ENCODE measurements at regions not wholly inside any gene's neighbourhood (a gene's known extent, or its start where the extent isn't known, plus 50 kb on each side); places are given as distances from the start of the nearest gene placed in this dataset.
"Not testable (repeated sequence)": the region's sequence is repeated elsewhere in the genome, so short reads cannot be mapped to it uniquely, and the experiment has no call there.

- CTCF ChIA-PET = no interaction called here
- intact Hi-C loops (cut with micrococcal nuclease; ENCODE audit: unreplicated experiment) = no loop called here
- POLR2A ChIA-PET (ENCODE audit: low non-redundant PET) = no interaction called here
- TF ChIP-seq, protein P1, sequence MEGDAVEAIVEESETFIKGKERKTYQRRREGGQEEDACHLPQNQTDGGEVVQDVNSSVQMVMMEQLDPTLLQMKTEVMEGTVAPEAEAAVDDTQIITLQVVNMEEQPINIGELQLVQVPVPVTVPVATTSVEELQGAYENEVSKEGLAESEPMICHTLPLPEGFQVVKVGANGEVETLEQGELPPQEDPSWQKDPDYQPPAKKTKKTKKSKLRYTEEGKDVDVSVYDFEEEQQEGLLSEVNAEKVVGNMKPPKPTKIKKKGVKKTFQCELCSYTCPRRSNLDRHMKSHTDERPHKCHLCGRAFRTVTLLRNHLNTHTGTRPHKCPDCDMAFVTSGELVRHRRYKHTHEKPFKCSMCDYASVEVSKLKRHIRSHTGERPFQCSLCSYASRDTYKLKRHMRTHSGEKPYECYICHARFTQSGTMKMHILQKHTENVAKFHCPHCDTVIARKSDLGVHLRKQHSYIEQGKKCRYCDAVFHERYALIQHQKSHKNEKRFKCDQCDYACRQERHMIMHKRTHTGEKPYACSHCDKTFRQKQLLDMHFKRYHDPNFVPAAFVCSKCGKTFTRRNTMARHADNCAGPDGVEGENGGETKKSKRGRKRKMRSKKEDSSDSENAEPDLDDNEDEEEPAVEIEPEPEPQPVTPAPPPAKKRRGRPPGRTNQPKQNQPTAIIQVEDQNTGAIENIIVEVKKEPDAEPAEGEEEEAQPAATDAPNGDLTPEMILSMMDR (conservative IDR thresholded peaks at IDR 0.05; ENCODE audit: low read depth, low read length) = no peak
- no peak for TF ChIP-seq EZH2 (IDR thresholded peaks at IDR 0.05; ENCODE audit: borderline replicate concordance, low read depth, low read length, poor library complexity, severe bottlenecking)
- H3K4me3 ChIP-seq (ENCODE audit: low read depth, low read length, poor library complexity, severe bottlenecking) = no peak overlapping the region
- no TSS peak for BruUV-seq (replicated peaks)
- no peaks in the 10 kb centered on the region for H3K36me3 ChIP-seq (ENCODE audit: insufficient read depth, low read length, poor library complexity, severe bottlenecking)
- no peak for DNase-seq (ENCODE audit: low spot score)
- H3K27me3 ChIP-seq (replicated peaks; ENCODE audit: insufficient read depth, low read depth, low read length, poor library complexity) = no peaks in the 10 kb centered on the region
- no peak overlapping the region for H3K27ac ChIP-seq (ENCODE audit: low read depth, low read length, poor library complexity, severe bottlenecking)
- no peaks in the 10 kb centered on the region for H3K9me3 ChIP-seq (ENCODE audit: low read depth, low read length, poor library complexity, severe bottlenecking)
- H3K4me1 ChIP-seq (ENCODE audit: insufficient read depth, low read length, poor library complexity, severe bottlenecking) = no peaks in the 10 kb centered on the region
Measured at GRCh38 chr4:122083989-122084388, 68.1 kb upstream of the BLTP1 start.

- ChIA-PET CTCF (no interaction called here), POLR2A (ENCODE audit: low non-redundant PET) (no interaction called here)
Measured at GRCh38 chr4:122083351-122083750, 68.8 kb upstream of the BLTP1 start.

DNA sequence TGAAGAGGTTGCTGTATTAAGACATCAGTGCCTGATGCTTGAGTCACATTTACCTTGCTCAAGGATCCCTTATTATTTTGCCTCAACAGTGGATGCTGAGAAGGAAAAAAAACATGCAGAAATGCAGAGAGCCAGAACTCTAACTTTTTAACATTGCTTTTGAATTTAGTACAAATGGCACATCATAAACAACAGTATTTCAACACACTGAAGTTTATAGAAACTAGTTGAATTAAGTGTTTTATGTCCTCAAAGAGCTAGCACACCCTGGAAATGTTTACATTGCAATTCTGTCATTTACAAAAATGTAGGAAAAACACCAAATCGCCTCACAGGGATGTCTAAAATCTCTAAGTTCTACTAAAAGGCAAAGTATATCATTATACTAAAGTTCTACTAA is 69.5 kb upstream of the BLTP1 start:
- H3K4me3 ChIP-seq (ENCODE audit: low read depth, low read length, poor library complexity, severe bottlenecking) = no peak overlapping the region
- no peak overlapping the region for H3K27ac ChIP-seq (ENCODE audit: low read depth, low read length, poor library complexity, severe bottlenecking)
- POLR2A ChIA-PET (ENCODE audit: low non-redundant PET) = interaction anchor here (0.6 kb wide), 1 partner anchor 1349 kb away, joined by 11 read pairs; no protein-coding TSS in a partner anchor
- no peaks in the 10 kb centered on the region for H3K4me1 ChIP-seq (ENCODE audit: insufficient read depth, low read length, poor library complexity, severe bottlenecking)
- no peaks in the 10 kb centered on the region for H3K9me3 ChIP-seq (ENCODE audit: low read depth, low read length, poor library complexity, severe bottlenecking)
- no peaks in the 10 kb centered on the region for H3K36me3 ChIP-seq (ENCODE audit: insufficient read depth, low read length, poor library complexity, severe bottlenecking)
- intact Hi-C loops (cut with micrococcal nuclease; ENCODE audit: unreplicated experiment) = no loop called here
- TF ChIP-seq, protein P1 (conservative IDR thresholded peaks at IDR 0.05; ENCODE audit: low read depth, low read length) = no peak
- no peak for TF ChIP-seq EZH2 (IDR thresholded peaks at IDR 0.05; ENCODE audit: borderline replicate concordance, low read depth, low read length, poor library complexity, severe bottlenecking)
- no peak for DNase-seq (ENCODE audit: low spot score)
- H3K27me3 ChIP-seq (replicated peaks; ENCODE audit: insufficient read depth, low read depth, low read length, poor library complexity) = no peaks in the 10 kb centered on the region
- BruUV-seq (replicated peaks) = no TSS peak
- CTCF ChIA-PET = no interaction called here

More at GRCh38 chr4:122083351-122083750, 68.8 kb upstream of the BLTP1 start:
- H3K36me3 ChIP-seq (ENCODE audit: insufficient read depth, low read length, poor library complexity, severe bottlenecking) = no peaks in the 10 kb centered on the region
- no peak for DNase-seq (ENCODE audit: low spot score)
- H3K4me1 ChIP-seq (ENCODE audit: insufficient read depth, low read length, poor library complexity, severe bottlenecking) = no peaks in the 10 kb centered on the region
- no peaks in the 10 kb centered on the region for H3K27me3 ChIP-seq (replicated peaks; ENCODE audit: insufficient read depth, low read depth, low read length, poor library complexity)
- no TSS peak for BruUV-seq (replicated peaks)
- TF ChIP-seq, protein P1 (conservative IDR thresholded peaks at IDR 0.05; ENCODE audit: low read depth, low read length) = no peak
- TF ChIP-seq EZH2 (IDR thresholded peaks at IDR 0.05; ENCODE audit: borderline replicate concordance, low read depth, low read length, poor library complexity, severe bottlenecking) = no peak
- no peak overlapping the region for H3K27ac ChIP-seq (ENCODE audit: low read depth, low read length, poor library complexity, severe bottlenecking)
- H3K4me3 ChIP-seq (ENCODE audit: low read depth, low read length, poor library complexity, severe bottlenecking) = no peak overlapping the region
- intact Hi-C loops (cut with micrococcal nuclease; ENCODE audit: unreplicated experiment) = no loop called here
- H3K9me3 ChIP-seq (ENCODE audit: low read depth, low read length, poor library complexity, severe bottlenecking) = no peaks in the 10 kb centered on the region

GRCh38 chr4:122077653-122078052 is 74.5 kb upstream of the BLTP1 start:
- BruUV-seq (replicated peaks); H3K27ac ChIP-seq (ENCODE audit: low read depth, low read length, poor library complexity, severe bottlenecking); CTCF ChIA-PET; H3K4me1 ChIP-seq (ENCODE audit: insufficient read depth, low read length, poor library complexity, severe bottlenecking); H3K4me3 ChIP-seq (ENCODE audit: low read depth, low read length, poor library complexity, severe bottlenecking); H3K36me3 ChIP-seq (ENCODE audit: insufficient read depth, low read length, poor library complexity, severe bottlenecking); H3K27me3 ChIP-seq (replicated peaks; ENCODE audit: insufficient read depth, low read depth, low read length, poor library complexity); intact Hi-C loops (cut with micrococcal nuclease; ENCODE audit: unreplicated experiment); H3K9me3 ChIP-seq (ENCODE audit: low read depth, low read length, poor library complexity, severe bottlenecking); DNase-seq (ENCODE audit: low spot score); POLR2A ChIA-PET (ENCODE audit: low non-redundant PET): not testable (repeated sequence)

DNA sequence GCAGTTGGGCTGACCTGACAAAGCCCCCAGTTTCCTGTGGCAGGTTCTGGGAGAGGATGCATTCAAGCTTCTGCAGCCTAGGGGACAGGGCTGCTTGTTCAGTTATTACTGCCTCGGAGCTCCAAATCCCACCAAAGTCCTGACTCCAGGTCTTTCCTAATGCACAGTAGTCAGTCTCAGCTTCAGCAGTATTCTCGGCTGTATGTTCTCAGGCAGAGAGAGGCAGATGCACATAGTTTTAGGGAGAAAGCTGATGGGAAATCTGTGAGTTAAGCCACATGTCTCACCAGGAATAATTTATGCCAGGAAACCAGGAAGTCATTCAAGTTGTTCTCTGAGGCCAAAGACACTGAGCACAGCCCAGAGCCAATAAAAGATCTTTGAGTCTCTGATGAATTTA is 75.3 kb upstream of the BLTP1 start:
- intact Hi-C loops (cut with micrococcal nuclease; ENCODE audit: unreplicated experiment); H3K4me3 ChIP-seq (ENCODE audit: low read depth, low read length, poor library complexity, severe bottlenecking); BruUV-seq (replicated peaks); CTCF ChIA-PET; POLR2A ChIA-PET (ENCODE audit: low non-redundant PET); H3K9me3 ChIP-seq (ENCODE audit: low read depth, low read length, poor library complexity, severe bottlenecking); H3K27ac ChIP-seq (ENCODE audit: low read depth, low read length, poor library complexity, severe bottlenecking); H3K36me3 ChIP-seq (ENCODE audit: insufficient read depth, low read length, poor library complexity, severe bottlenecking); H3K4me1 ChIP-seq (ENCODE audit: insufficient read depth, low read length, poor library complexity, severe bottlenecking); H3K27me3 ChIP-seq (replicated peaks; ENCODE audit: insufficient read depth, low read depth, low read length, poor library complexity): not testable (repeated sequence)
- DNase-seq (ENCODE audit: low spot score) = peak; percentile 60
